OCI-LY3 (cell line): ENCODE measurements at regions not wholly inside any gene's neighbourhood (a gene's known extent, or its start where the extent isn't known, plus 50 kb on each side); places are given as distances from the start of the nearest gene placed in this dataset.

Experiments
- CTCF ChIP-seq: fragments of 200-600, 300-600 bp; sonication (generic); IDR thresholded peaks from 2 replicates; pipeline ENCODE4 v1.5.1; 2014; ENCODE audit warnings: antibody characterized with exemption, low read length, low read depth
- EZH2phosphoT487 ChIP-seq: fragments of 200-600 bp; shearing (Covaris generic); IDR thresholded peaks from 2 replicates; pipeline ENCODE4 v1.6.1; 2018; ENCODE audit warnings: antibody characterized with exemption, mixed run types, low read depth

- TF ChIP-seq CTCF = no peak
- TF ChIP-seq EZH2phosphoT487 = no peak
These were observed 139.6 kb downstream of the TMCO5A start for GRCh38 chr15:38074029-38074428.
